ENCODE measurements at regions not wholly inside any gene's neighbourhood (a gene's known extent, or its start where the extent isn't known, plus 50 kb on each side); places are given as distances from the start of the nearest gene placed in this dataset.

- no peak overlapping the region for H3K27ac Mint-ChIP-seq (ENCODE audit: unreplicated experiment)
- H3K4me1 Mint-ChIP-seq (ENCODE audit: unreplicated experiment) = no peaks in the 10 kb centered on the region
- peaks cover 5% of the 10 kb centered on the region for H3K27me3 Mint-ChIP-seq (ENCODE audit: unreplicated experiment)
- H3K4me3 Mint-ChIP-seq (ENCODE audit: unreplicated experiment) = no peak overlapping the region
- peaks cover 28% of the 10 kb centered on the region for H3K9me3 Mint-ChIP-seq (ENCODE audit: unreplicated experiment)
- TF ChIP-seq CTCF (IDR thresholded peaks at IDR 0.05) = no peak
- peaks cover 5% of the 10 kb centered on the region for H3K36me3 Mint-ChIP-seq (ENCODE audit: unreplicated experiment)
- DNase-seq (ENCODE audit: extremely low spot score, unreplicated experiment) = no peak
These were observed 512.2 kb downstream of the CD109 start for GRCh38 chr6:74208239-74208638.

DNA sequence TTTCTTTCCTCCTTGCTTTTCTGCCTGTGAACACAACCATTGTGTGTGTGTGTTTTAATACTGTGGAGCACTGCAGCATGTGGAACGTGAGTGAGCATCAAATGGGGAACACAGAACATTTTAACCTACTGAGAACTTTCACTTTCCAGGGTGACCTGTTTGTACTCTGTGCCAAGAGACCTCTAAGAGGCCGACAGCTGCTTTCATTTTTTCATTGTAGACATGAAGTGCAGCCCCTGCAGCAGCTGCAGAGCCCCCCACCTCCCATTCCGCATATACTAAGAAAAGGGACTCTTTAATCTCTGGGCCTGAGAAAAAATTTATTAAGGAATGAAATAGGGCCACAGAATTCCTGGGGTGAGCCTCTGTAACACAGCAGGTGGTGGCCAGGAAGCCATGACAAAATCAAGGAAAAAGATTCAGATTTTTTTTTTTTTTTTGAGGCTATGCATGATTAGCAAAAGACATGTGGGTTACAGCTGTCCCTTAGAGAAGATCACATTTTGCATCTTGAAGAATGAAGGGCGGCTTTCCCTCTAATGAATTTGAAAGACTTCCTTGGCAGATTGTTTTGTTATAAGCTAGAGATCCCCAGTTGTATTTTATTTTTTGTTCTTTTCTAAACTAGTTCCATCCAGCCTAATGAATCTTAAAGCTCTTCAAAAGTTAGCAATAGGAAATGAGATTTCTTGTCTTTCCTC, 503.4 kb downstream of the CD109 start:
- peaks cover 2% of the 10 kb centered on the region for H3K36me3 Mint-ChIP-seq (ENCODE audit: unreplicated experiment)
- no peak for TF ChIP-seq CTCF (IDR thresholded peaks at IDR 0.05)
- no peak for DNase-seq (ENCODE audit: extremely low spot score, unreplicated experiment)

GRCh38 chr6:74197310-74197709, 501.3 kb downstream of the CD109 start:
- DNase-seq (ENCODE audit: extremely low spot score, unreplicated experiment) = no peak
- no peak for TF ChIP-seq CTCF (IDR thresholded peaks at IDR 0.05)
- Mint-ChIP-seq H3K9me3 (ENCODE audit: unreplicated experiment) (no peaks in the 10 kb centered on the region), H3K4me3 (ENCODE audit: unreplicated experiment) (no peak overlapping the region), H3K4me1 (ENCODE audit: unreplicated experiment) (peaks cover 6% of the 10 kb centered on the region), H3K36me3 (ENCODE audit: unreplicated experiment) (peaks cover 2% of the 10 kb centered on the region), H3K27ac (ENCODE audit: unreplicated experiment) (no peak overlapping the region), H3K27me3 (ENCODE audit: unreplicated experiment) (peaks cover 21% of the 10 kb centered on the region)

More for the DNA sequence above, 503.4 kb downstream of the CD109 start:
- H3K27ac Mint-ChIP-seq (ENCODE audit: unreplicated experiment) = no peak overlapping the region
- H3K4me3 Mint-ChIP-seq (ENCODE audit: unreplicated experiment) = no peak overlapping the region
- H3K27me3 Mint-ChIP-seq (ENCODE audit: unreplicated experiment) = peaks cover 24% of the 10 kb centered on the region
- H3K9me3 Mint-ChIP-seq (ENCODE audit: unreplicated experiment) = peaks cover 8% of the 10 kb centered on the region
- peaks cover 6% of the 10 kb centered on the region for H3K4me1 Mint-ChIP-seq (ENCODE audit: unreplicated experiment)

GRCh38 chr6:74187811-74188210, 491.8 kb downstream of the CD109 start:
- DNase-seq (ENCODE audit: extremely low spot score, unreplicated experiment) = no peak
- Mint-ChIP-seq H3K4me1 (ENCODE audit: unreplicated experiment) (no peaks in the 10 kb centered on the region), H3K27ac (ENCODE audit: unreplicated experiment) (no peak overlapping the region), H3K36me3 (ENCODE audit: unreplicated experiment) (peaks cover 2% of the 10 kb centered on the region), H3K9me3 (ENCODE audit: unreplicated experiment) (peaks cover 11% of the 10 kb centered on the region), H3K4me3 (ENCODE audit: unreplicated experiment) (no peak overlapping the region), H3K27me3 (ENCODE audit: unreplicated experiment) (peaks cover 27% of the 10 kb centered on the region)
- TF ChIP-seq CTCF (IDR thresholded peaks at IDR 0.05) = no peak

- H3K27ac Mint-ChIP-seq (ENCODE audit: unreplicated experiment) = no peak overlapping the region
- H3K9me3 Mint-ChIP-seq (ENCODE audit: unreplicated experiment) = peaks cover 4% of the 10 kb centered on the region
- peaks cover 12% of the 10 kb centered on the region for H3K27me3 Mint-ChIP-seq (ENCODE audit: unreplicated experiment)
- no peak for TF ChIP-seq CTCF (IDR thresholded peaks at IDR 0.05)
- no peak for DNase-seq (ENCODE audit: extremely low spot score, unreplicated experiment)
- no peaks in the 10 kb centered on the region for H3K4me1 Mint-ChIP-seq (ENCODE audit: unreplicated experiment)
- no peak overlapping the region for H3K4me3 Mint-ChIP-seq (ENCODE audit: unreplicated experiment)
- no peaks in the 10 kb centered on the region for H3K36me3 Mint-ChIP-seq (ENCODE audit: unreplicated experiment)
These were observed 487.0 kb downstream of the CD109 start for GRCh38 chr6:74182992-74183391.
